ENCODE measurements at regions not wholly inside any gene's neighbourhood (a gene's known extent, or its start where the extent isn't known, plus 50 kb on each side); places are given as distances from the start of the nearest gene placed in this dataset.
"Not testable (repeated sequence)": the region's sequence is repeated elsewhere in the genome, so short reads cannot be mapped to it uniquely, and the experiment has no call there.

GRCh38 chr3:102000620-102001209, 151.4 kb downstream of the NFKBIZ start:
- TF ChIP-seq CTCF (IDR thresholded peaks at IDR 0.05; ENCODE audit: low read depth, low read length, missing control alignments) = no peak
- H3K4me3 ChIP-seq (ENCODE audit: low read depth, low read length) = no peak overlapping the region
- DNase-seq (ENCODE audit: low read depth) = no peak
- in situ Hi-C loops (cut with HindIII; ENCODE audit: low sequenced_read_pairs) = no loop called here

- in situ Hi-C loops (cut with HindIII; ENCODE audit: low sequenced_read_pairs) = no loop called here
- no peak for TF ChIP-seq CTCF (IDR thresholded peaks at IDR 0.05; ENCODE audit: low read depth, low read length, missing control alignments)
- H3K4me3 ChIP-seq (ENCODE audit: low read depth, low read length) = no peak overlapping the region
- no peak for DNase-seq (ENCODE audit: low read depth)
Observed at GRCh38 chr3:102002056-102002455, 152.7 kb downstream of the NFKBIZ start.

GRCh38 chr3:102004561-102004960, 155.2 kb downstream of the NFKBIZ start:
- no peak for TF ChIP-seq CTCF (IDR thresholded peaks at IDR 0.05; ENCODE audit: low read depth, low read length, missing control alignments)

GRCh38 chr3:102005551-102005950, 156.2 kb downstream of the NFKBIZ start:
- no peak overlapping the region for H3K4me3 ChIP-seq (ENCODE audit: low read depth, low read length)
- no peak for TF ChIP-seq CTCF (IDR thresholded peaks at IDR 0.05; ENCODE audit: low read depth, low read length, missing control alignments)
- in situ Hi-C loops (cut with HindIII; ENCODE audit: low sequenced_read_pairs) = no loop called here
- no peak for DNase-seq (ENCODE audit: low read depth)

More at GRCh38 chr3:102004561-102004960, 155.2 kb downstream of the NFKBIZ start:
- no peak for DNase-seq (ENCODE audit: low read depth)
- H3K4me3 ChIP-seq (ENCODE audit: low read depth, low read length) = no peak overlapping the region
- in situ Hi-C loops (cut with HindIII; ENCODE audit: low sequenced_read_pairs) = no loop called here

GRCh38 chr3:102006812-102007485, 157.6 kb downstream of the NFKBIZ start:
- TF ChIP-seq CTCF (IDR thresholded peaks at IDR 0.05; ENCODE audit: low read depth, low read length, missing control alignments) = no peak
- in situ Hi-C loops (cut with HindIII; ENCODE audit: low sequenced_read_pairs) = no loop called here
- peak; percentile 98 for DNase-seq (ENCODE audit: low read depth)
- no peak overlapping the region for H3K4me3 ChIP-seq (ENCODE audit: low read depth, low read length)

GRCh38 chr3:102008436-102008835, 159.1 kb downstream of the NFKBIZ start:
- in situ Hi-C loops (cut with HindIII; ENCODE audit: low sequenced_read_pairs); DNase-seq (ENCODE audit: low read depth); H3K4me3 ChIP-seq (ENCODE audit: low read depth, low read length): not testable (repeated sequence)

GRCh38 chr3:102016417-102016816, 167.1 kb downstream of the NFKBIZ start:
- in situ Hi-C loops (cut with HindIII; ENCODE audit: low sequenced_read_pairs) = no loop called here
- no peak for TF ChIP-seq CTCF (IDR thresholded peaks at IDR 0.05; ENCODE audit: low read depth, low read length, missing control alignments)
- no peak for DNase-seq (ENCODE audit: low read depth)
- no peak overlapping the region for H3K4me3 ChIP-seq (ENCODE audit: low read depth, low read length)

Data from astrocyte of the cerebellum (primary cell).